Ovary (tissue), 3 donors: ENCODE measurements at regions not wholly inside any gene's neighbourhood (a gene's known extent, or its start where the extent isn't known, plus 50 kb on each side); places are given as distances from the start of the nearest gene placed in this dataset.

ENCODE experiments used
- CTCF ChIP-seq, 3 donors: fragments of 450-650 bp in 2 of 3; fragments of 200-600 bp in 1 of 3; IDR thresholded peaks; one replicate each; pipeline versions ENCODE4 v1.5.1 to v1.8.0; 2016 to 2022; ENCODE audit warnings: antibody characterized with exemption in 3 of 3, mild to moderate bottlenecking in 1 of 3
- EP300 ChIP-seq: sonication (generic); formaldehyde crosslinking; IDR thresholded peaks from one replicate; pipeline ENCODE4 v1.6.1; 2017; ENCODE audit warnings: antibody characterized with exemption
- donor health status: DM: no; HTN: no; CAD: no.

DNA sequence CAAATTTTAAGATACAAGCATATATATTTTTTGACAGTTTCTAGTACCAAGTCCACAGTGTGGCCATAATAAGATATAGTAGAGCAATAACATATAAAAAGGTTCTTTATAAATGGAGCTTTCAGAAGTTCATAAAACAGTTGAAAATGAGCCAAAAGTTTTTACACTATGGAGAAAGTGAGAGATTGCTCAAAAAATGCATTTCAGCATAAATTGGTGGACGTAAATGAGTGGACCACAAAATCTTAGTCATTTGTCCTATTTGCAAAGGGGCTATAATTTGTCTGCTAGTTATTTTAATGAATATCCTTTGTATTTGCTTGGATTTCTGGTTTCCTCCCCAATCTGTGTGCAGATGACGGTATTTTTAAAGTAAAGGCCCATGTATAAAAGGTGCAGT is 159.4 kb upstream of the DAP start:
- no peak for TF ChIP-seq CTCF (IDR thresholded peaks at IDR 0.05)
- no peak for TF ChIP-seq EP300
